GM12891 (cell line): ENCODE measurements at regions not wholly inside any gene's neighbourhood (a gene's known extent, or its start where the extent isn't known, plus 50 kb on each side); places are given as distances from the start of the nearest gene placed in this dataset.

Experiments
- PAX5 ChIP-seq: IDR thresholded peaks from 2 replicates; pipeline ENCODE4 v1.6.1; 2011; ENCODE audit warnings: low read length, moderate library complexity, mild to moderate bottlenecking; ENCODE audit not compliant: insufficient read depth, severe bottlenecking
- POLR2A ChIP-seq: IDR thresholded peaks from 2 replicates; pipeline ENCODE4 v1.6.1; 2011; ENCODE audit warnings: low read depth, low read length, control low read depth

DNA sequence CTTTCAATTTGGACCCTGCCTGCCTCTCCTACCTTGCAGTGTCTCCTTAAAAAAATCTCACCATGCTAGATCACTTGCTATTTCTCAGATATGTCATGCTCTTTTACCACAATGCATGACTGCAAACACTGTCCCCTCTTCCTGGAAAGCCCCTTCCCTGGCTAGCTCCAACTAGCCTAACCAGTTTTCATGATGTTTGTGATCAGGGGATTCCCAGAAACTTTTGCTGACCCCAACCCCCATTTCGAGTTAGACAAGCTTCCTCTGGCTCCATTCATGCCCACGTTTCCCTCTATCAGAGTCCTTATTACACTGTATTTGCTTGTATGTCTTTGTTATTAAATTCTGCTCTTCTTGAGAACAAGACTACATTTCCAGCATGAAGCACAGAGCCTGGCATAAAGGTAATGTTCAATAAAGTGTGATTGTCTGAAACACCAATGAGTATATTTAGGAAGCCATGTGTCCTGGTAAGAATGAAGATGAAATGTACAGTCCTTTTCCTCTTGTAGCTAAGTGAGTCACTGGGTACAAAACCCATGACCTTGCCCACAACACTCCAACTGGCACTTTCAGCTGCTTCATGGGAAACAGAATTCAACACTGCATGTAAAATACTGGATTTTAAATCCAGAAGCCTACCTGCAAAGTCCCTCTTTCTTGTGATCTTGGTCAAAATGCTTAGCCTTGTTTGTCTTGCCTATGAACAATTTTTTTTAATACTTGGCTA lies 62.0 kb upstream of the ATL2 start:
- TF ChIP-seq POLR2A = no peak
- TF ChIP-seq PAX5 = peak; percentile 55
